ENCODE measurements at regions not wholly inside any gene's neighbourhood (a gene's known extent, or its start where the extent isn't known, plus 50 kb on each side); places are given as distances from the start of the nearest gene placed in this dataset.

GRCh38 chr11:41971592-41971991 is 512.1 kb upstream of the LRRC4C start:
- DNase-seq (ENCODE audit: low spot score), result no peak

DNA sequence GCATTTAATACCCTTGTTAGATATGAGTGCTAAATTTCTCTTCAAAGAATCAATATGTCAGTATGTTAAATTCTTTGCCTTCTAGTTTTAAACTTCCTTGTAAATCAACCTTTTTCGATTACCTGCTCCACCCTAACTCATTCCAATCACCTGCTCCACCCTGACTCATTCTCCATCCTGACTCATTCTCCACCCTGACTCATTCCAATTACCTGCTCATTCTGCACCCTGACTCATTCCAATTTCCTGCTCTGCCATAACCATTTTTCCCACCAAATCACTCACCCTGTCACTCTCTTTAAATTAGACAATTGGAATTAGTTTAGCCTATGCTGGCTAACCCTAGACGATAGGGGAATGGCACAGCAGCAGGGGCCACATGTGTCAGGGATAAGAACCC is 519.5 kb upstream of the LRRC4C start:
- DNase-seq (ENCODE audit: low spot score), result no peak

GRCh38 chr11:41980741-41981140 is 521.3 kb upstream of the LRRC4C start:
- DNase-seq (ENCODE audit: low spot score), result no peak

- no peak for DNase-seq (ENCODE audit: low spot score)
Observed at GRCh38 chr11:41982276-41982675, 522.8 kb upstream of the LRRC4C start.

- DNase-seq (ENCODE audit: low spot score), result no peak
Observed at GRCh38 chr11:41982975-41983374, 523.5 kb upstream of the LRRC4C start.

DNA sequence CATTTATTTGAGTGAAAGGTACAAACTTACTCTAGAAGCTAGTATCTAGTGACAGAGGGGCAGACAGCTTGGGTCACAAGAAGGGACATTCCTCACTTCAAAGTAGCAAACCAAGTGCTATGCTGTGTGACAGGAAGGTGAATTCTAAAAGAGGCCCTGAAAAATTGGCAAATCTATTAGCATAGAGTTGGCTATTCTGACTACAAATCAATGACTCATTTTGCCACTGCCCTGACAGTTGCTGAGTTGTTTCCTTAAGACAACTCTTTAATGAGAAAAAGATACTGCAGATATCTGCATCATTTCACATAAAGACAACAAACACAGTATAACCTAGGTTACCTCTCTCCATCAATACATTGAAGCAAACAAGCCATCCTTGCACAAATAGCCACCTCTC is 524.0 kb upstream of the LRRC4C start:
- DNase-seq (ENCODE audit: low spot score), result no peak

DNA sequence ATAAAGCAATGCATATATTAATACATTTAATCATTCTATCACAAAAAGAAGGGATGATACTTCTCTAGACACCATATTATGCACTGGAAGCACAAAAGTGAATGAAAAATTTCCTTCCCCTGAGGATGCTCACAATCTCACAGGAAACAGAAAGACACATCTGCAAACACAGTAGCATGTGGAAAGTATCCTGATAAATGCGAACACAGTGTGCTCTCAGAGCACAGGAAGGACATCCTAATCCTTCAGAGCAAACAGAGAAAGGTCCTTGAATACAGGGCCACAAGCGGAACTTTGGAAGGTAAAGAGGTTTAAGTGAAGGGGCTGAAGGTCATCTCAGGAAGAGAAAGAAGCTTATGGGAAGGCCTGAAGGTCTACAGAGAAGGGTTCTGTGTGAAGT is 524.6 kb upstream of the LRRC4C start:
- no peak for DNase-seq (ENCODE audit: low spot score)

- no peak for DNase-seq (ENCODE audit: low spot score)
Observed at GRCh38 chr11:41985799-41986198, 526.3 kb upstream of the LRRC4C start.

GRCh38 chr11:41988951-41989572 is 529.6 kb upstream of the LRRC4C start:
- no peak for DNase-seq (ENCODE audit: low spot score)

- DNase-seq (ENCODE audit: low spot score), result no peak
Observed at GRCh38 chr11:41989823-41990380, 530.5 kb upstream of the LRRC4C start.

GRCh38 chr11:41996533-41996932 is 537.1 kb upstream of the LRRC4C start:
- DNase-seq (ENCODE audit: low spot score), result no peak

GRCh38 chr11:41997844-41998401 is 538.5 kb upstream of the LRRC4C start:
- no peak for DNase-seq (ENCODE audit: low spot score)

- no peak for DNase-seq (ENCODE audit: low spot score)
Observed at GRCh38 chr11:41999066-41999465, 539.6 kb upstream of the LRRC4C start.

- no peak for DNase-seq (ENCODE audit: low spot score)
Observed at GRCh38 chr11:42003801-42004200, 544.3 kb upstream of the LRRC4C start.

DNA sequence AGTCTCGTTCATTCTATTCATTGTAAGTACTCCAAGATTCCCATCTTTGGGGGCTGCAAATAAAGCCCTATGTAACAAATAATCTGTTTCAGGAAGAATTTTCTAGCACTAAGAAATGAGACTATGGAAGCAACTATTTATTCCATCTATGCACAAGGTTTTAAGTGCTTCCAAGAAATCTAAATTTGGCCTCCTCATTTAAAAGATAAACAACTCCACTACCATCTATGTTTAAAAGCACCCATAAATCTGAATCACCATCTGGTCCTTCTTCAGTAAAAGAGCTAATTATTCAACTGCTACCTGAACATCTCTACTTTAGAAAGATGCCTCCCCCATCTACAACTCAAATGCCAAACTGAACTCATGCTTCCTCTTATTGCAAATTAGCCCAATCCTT is 547.3 kb upstream of the LRRC4C start:
- no peak for DNase-seq (ENCODE audit: low spot score)

- no peak for DNase-seq (ENCODE audit: low spot score)
Observed at GRCh38 chr11:42012271-42012670, 552.8 kb upstream of the LRRC4C start.

DNA sequence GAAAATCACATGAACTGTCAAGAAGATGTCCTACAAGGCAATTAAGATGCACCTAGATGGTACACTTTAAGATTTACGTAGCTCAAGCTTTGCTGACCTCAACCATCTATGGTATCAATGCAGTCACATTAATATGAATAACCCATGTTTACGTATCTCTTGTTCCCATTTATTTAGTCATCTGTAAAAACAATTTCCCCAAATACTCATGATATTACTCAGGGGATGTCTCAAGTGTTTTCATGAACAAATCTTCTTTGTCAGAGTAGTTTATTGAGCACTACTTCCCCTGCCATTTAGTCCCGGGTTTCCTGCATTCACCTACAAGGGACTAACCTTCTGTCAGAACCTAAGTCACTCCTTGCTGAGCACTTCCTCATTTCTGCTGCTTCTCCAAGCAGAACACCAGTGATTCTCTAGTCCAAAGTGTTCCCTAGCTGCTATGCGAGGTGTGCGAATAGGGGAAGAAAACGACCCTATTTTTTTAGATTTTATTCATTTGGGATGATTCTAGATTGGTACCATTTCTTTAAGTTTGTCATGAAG is 554.3 kb upstream of the LRRC4C start:
- DNase-seq (ENCODE audit: low spot score), result no peak

DNA sequence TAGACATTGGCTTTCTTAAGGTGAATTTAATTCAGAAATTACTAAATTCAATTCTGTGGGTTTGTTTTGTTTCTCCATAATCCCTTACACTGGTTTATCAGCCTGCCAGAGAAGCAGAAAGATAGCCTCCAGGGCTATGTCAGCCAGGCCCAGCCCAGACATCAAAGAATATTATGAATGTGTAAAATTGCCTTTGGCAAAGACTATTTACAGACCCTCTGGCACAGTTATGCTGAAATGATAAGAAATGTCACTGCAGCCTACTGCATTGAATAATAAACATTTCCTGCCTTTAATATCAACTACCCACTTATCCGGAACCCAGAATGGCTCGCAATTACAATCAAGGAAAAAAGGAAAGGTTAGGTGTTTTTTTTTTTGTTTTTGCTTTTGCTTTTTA is 562.5 kb upstream of the LRRC4C start:
- DNase-seq (ENCODE audit: low spot score), result no peak

- no peak for DNase-seq (ENCODE audit: low spot score)
Observed at GRCh38 chr11:42023267-42023666, 563.8 kb upstream of the LRRC4C start.

DNA sequence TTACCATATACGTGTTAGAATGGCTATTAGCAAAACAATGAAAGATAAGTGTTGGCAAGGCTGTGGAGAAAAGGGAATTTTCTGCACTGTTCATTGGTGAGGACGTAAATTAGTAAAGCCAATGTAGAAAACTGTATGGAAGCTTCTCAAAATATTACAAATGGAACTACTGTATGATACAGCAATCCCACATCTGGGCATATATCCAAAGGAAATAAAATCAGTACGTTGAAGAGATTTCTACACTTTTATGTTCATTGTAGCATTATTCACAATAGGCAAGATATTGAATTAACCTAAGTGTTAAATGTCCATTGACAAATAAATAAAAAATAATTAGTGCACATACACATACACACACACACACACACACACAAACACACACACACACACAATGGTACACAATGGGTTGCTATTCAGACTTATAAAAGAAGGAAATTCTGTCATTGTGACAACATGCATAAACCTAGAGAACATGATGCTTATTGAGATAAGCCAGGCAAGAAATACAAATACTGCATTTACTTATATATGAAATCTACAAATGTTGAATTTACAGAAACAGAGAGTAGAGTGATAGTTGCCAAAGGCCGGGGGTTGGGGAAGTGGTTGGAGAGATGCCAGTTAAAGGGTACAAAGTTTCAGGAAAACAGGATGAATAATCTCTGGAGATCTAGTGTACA is 565.8 kb upstream of the LRRC4C start:
- DNase-seq (ENCODE audit: low spot score), result no peak

GRCh38 chr11:42034826-42035225 is 575.4 kb upstream of the LRRC4C start:
- DNase-seq (ENCODE audit: low spot score), result no peak

DNA sequence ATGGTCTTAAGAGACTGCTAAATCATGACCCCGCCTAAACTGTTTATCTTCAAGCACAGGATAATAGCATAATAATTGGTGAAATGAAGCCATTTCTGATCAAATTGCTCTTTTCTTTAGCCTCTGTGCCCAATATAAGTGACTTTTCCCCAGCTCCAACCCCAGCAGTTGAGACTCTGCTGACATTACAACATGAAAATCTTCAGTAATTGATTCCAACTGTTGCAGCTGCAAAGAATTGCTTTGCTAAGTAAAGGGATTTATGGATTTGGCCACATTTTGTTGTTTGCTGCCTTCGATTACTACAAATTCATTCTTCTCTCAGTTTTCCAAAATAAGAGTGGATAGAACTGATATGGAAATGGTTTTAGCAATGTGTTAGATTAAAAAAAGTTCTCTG is 576.7 kb upstream of the LRRC4C start:
- no peak for DNase-seq (ENCODE audit: low spot score)

- no peak for DNase-seq (ENCODE audit: low spot score)
Observed at GRCh38 chr11:42043312-42043711, 583.9 kb upstream of the LRRC4C start.

All from H4 (cell line).